ENCODE measurements at regions not wholly inside any gene's neighbourhood (a gene's known extent, or its start where the extent isn't known, plus 50 kb on each side); places are given as distances from the start of the nearest gene placed in this dataset.

DNA sequence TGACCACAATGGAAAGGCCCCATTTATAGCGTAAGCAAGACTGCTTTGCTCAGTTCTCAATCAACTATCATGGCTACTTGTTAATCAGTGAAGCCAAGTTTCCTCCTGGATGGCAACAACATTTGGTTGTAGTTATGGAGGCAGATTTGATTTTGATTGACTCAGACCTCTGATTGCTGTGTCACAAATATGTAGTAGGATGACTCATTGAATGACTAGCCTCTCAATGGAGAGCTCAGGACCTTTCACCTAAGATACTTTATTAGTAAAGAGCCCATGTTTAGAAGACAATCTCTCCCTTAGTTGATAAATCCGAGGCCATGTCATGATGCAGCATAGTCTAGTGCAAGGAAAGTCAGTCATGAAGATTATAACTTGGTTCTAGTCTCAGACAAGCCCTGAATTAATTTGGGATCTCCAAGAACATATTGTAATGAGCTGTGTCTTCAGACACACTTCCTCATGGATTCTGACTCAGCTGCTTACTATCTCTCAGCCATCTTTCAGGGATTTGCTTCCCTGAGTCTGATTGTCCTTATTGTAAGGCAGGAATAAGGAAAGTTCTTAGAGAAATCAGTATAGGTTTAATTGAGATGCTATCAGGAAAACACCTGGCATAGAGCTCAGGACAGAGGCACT, 397.4 kb upstream of the TMCO5A start:
- Histone ChIP-seq H3K9me3 (peaks cover 0 to 4% of the 10 kb centered on the region in 2 donors), H3K27me3 (no peaks in the 10 kb centered on the region), H3K4me3 (no peak overlapping the region), H3K27ac (no peak overlapping the region), H3K36me3 (no peaks in the 10 kb centered on the region), H3K4me1 (no peaks in the 10 kb centered on the region)
- no peak for ATAC-seq
- intact Hi-C loops (cut with DNase I), result no loop called here
- TF ChIP-seq, protein P1, sequence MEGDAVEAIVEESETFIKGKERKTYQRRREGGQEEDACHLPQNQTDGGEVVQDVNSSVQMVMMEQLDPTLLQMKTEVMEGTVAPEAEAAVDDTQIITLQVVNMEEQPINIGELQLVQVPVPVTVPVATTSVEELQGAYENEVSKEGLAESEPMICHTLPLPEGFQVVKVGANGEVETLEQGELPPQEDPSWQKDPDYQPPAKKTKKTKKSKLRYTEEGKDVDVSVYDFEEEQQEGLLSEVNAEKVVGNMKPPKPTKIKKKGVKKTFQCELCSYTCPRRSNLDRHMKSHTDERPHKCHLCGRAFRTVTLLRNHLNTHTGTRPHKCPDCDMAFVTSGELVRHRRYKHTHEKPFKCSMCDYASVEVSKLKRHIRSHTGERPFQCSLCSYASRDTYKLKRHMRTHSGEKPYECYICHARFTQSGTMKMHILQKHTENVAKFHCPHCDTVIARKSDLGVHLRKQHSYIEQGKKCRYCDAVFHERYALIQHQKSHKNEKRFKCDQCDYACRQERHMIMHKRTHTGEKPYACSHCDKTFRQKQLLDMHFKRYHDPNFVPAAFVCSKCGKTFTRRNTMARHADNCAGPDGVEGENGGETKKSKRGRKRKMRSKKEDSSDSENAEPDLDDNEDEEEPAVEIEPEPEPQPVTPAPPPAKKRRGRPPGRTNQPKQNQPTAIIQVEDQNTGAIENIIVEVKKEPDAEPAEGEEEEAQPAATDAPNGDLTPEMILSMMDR (IDR thresholded peaks at IDR 0.05), result no peak
- DNase-seq, result no peak

DNA sequence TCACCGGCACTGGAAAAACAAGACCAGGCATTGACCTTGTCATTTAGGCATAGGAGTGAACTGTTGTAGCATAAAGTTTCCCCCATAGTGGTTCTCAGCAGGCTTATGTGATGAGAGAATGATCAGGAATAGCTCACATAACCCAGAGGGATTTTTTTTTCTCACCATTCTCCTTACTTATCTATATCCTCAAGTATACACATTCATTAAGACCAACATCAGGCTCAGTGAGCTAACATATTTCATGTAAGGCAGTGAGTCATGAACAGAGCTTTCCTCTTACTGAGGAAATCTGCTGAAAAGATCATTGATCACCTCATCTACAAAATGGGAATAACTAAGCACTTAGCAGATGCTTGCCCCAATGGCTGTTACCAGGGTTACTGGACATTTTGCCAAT, 396.6 kb upstream of the TMCO5A start:
- H3K27me3 ChIP-seq, result no peaks in the 10 kb centered on the region
- ATAC-seq, result no peak

DNA sequence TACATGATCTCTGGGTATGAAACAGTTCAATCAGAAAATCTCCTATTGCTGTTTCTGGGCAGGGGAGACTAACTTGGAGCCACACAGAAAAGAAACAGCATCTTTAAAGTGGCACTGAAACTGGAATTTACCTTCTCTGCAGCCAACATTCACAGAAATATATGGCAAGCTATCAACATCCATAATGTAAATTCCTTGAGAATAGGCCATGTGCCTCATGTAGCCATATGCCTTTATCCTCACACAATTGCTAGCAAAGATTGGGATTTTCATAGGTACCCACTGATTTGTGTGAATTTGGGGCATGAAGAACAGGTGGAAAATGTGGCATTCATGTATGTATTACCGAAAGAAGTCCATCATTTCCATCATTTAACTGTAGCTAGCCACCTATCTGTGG, 386.3 kb upstream of the TMCO5A start:
- Histone ChIP-seq H3K27me3 (no peaks in the 10 kb centered on the region), H3K9me3 (peaks cover 0 to 12% of the 10 kb centered on the region in 2 donors), H3K4me1 (no peaks in the 10 kb centered on the region), H3K27ac (no peak overlapping the region), H3K36me3 (no peaks in the 10 kb centered on the region), H3K4me3 (no peak overlapping the region)
- TF ChIP-seq, protein P1 (IDR thresholded peaks at IDR 0.05), result no peak
- DNase-seq (no peak), ATAC-seq (no peak)
- intact Hi-C loops (cut with DNase I), result no loop called here

More for the DNA sequence above, 396.6 kb upstream of the TMCO5A start:
- H3K9me3 ChIP-seq, result peaks cover 0 to 4% of the 10 kb centered on the region in 2 donors
- no peak for DNase-seq
- intact Hi-C loops (cut with DNase I), result no loop called here
- H3K27ac ChIP-seq, result no peak overlapping the region
- no peak overlapping the region for H3K4me3 ChIP-seq
- H3K36me3 ChIP-seq, result no peaks in the 10 kb centered on the region
- TF ChIP-seq, protein P1 (IDR thresholded peaks at IDR 0.05), result no peak
- no peaks in the 10 kb centered on the region for H3K4me1 ChIP-seq

DNA sequence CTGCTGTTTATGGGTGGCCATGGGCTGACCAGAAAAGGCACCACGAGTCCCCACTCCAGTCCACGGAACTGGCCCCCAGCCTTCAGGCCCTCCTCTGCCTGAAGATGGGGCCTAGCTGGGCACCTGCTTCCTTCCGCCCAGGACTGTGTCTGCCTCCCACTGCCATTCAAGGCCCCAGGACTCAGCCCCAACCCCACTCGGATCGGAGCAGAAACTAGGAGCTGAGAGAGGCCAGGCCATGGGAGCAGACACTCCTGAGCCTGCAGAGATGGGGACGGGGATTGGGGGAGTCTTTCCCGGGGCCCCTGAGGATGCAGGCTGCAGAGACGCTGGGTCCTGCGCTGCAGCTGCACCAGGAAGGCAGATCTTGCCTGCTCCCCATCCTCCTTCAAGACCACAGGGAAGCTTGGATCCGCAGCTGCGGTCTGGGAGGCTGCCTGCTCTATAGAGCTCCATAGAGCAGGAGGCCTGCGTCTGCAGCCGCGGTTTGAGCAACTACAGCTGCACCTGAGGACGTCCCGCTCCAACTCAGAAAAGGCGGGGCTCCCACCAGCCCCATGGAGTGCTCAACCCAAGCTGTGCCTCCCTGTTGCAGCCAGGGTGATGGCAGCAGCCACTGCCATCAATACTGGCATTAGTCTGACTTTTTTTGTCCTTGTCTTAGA, 383.9 kb upstream of the TMCO5A start:
- no peaks in the 10 kb centered on the region for H3K4me1 ChIP-seq
- no peaks in the 10 kb centered on the region for H3K36me3 ChIP-seq
- no peak for ATAC-seq
- TF ChIP-seq, protein P1 (IDR thresholded peaks at IDR 0.05), result no peak
- peaks cover 0 to 28% of the 10 kb centered on the region in 2 donors for H3K9me3 ChIP-seq
- intact Hi-C loops (cut with DNase I), result no loop called here
- no peaks in the 10 kb centered on the region for H3K27me3 ChIP-seq
- H3K27ac ChIP-seq, result no peak overlapping the region
- DNase-seq, result peak in 1 of 4 donors; percentile 72
- no peak overlapping the region for H3K4me3 ChIP-seq

DNA sequence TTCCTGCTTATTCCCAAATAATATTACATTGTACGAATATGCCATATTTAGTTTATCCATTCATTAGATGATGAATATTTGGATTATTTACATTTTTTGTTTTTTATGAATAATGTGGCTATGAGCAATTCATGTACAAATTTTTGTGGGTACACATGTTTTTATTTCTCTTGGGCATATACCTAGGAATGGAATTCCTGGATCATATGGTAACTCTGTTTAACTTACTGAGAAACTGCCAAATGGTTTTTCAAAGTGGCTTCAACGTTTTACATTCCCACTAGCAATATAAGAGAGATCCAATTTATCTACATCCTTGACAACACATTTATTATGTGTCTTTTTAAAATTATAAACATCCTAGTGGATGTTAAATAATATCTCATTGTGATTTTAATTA, 362.0 kb upstream of the TMCO5A start:
- Histone ChIP-seq H3K4me1 (no peaks in the 10 kb centered on the region), H3K36me3 (no peaks in the 10 kb centered on the region), H3K27me3 (no peaks in the 10 kb centered on the region), H3K4me3 (no peak overlapping the region), H3K27ac (no peak overlapping the region), H3K9me3 (no peaks in the 10 kb centered on the region)
- no peak for DNase-seq
- TF ChIP-seq, protein P1 (IDR thresholded peaks at IDR 0.05), result no peak
- no peak for ATAC-seq
- intact Hi-C loops (cut with DNase I), result no loop called here

Measured in left lung (tissue), 4 donors.